ENCODE measurements at regions not wholly inside any gene's neighbourhood (a gene's known extent, or its start where the extent isn't known, plus 50 kb on each side); places are given as distances from the start of the nearest gene placed in this dataset.

DNA sequence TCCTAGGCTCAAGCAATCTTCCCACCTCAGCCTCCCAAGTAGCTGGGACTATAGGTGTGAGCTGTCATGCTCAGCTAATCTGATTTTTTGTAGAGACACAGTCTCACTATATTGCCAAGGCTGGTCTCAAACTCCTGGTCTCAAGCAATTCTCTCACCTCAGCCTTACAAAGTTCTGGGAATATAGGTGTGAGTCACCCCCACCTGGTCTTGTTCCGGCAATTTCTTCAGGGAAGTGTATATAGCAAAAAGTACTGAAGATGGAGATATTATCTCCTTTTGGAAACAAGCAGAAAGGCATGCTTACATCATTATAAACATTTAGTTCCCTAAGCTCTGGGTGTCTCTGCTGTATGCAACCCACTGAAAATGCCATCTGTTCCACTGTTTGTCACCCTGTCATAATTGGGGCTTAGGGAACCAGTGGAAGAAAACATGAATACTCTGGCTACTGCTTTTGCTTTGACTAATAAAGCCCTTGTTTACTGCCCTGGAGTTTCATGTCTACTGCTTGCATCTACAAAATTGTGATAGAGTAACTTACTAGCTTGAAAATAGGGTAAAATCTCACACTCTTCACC is 940.2 kb downstream of the GALC start:
- TF ChIP-seq POLR2A (IDR thresholded peaks at IDR 0.05) = no peak
- TF ChIP-seq, protein P1, sequence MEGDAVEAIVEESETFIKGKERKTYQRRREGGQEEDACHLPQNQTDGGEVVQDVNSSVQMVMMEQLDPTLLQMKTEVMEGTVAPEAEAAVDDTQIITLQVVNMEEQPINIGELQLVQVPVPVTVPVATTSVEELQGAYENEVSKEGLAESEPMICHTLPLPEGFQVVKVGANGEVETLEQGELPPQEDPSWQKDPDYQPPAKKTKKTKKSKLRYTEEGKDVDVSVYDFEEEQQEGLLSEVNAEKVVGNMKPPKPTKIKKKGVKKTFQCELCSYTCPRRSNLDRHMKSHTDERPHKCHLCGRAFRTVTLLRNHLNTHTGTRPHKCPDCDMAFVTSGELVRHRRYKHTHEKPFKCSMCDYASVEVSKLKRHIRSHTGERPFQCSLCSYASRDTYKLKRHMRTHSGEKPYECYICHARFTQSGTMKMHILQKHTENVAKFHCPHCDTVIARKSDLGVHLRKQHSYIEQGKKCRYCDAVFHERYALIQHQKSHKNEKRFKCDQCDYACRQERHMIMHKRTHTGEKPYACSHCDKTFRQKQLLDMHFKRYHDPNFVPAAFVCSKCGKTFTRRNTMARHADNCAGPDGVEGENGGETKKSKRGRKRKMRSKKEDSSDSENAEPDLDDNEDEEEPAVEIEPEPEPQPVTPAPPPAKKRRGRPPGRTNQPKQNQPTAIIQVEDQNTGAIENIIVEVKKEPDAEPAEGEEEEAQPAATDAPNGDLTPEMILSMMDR (IDR thresholded peaks at IDR 0.05) = no peak

Measured in thyroid gland (tissue), 4 donors.